Hepatic stellate cell (primary cell): ENCODE measurements at regions not wholly inside any gene's neighbourhood (a gene's known extent, or its start where the extent isn't known, plus 50 kb on each side); places are given as distances from the start of the nearest gene placed in this dataset.
A peak's percentile ranks its signal among the peaks of the same experiment; 100 is the strongest.

Source experiments
- DNase-seq: peaks from one replicate; pipeline ENCODE4 v3.0.0; 2011; ENCODE audit warnings: low spot score

DNA sequence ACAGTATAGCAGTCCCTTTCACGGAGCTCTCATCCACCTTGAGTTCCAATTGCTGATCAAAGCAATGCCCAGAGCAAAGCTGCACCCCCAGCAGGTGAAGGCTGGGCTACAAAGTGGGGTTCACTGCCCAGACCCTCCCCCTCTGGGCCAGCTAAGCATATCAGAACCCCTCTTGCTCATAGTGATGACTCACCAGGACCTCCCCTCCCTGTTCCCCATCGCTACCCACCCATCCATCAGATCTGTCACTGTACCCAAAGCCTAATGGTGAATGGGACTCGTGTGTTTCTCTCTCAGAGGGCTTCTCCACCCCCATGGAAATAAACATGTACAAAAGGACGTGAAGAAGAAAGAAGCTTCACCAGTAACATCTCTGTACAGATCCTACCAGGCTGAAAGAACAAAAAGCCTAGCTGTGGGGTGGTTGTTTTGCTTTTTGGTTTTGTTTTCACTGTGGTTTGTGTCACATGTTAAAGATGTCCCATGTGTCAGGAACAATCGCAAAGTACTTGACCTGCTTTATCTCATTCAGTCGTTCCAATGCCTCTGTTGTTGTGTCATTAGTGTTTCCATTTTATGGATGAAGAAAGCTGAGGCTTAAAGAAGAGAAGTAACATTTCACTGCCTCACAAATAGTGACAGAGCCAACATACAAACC is 518.5 kb downstream of the CD83 start:
- no peak for DNase-seq

DNA sequence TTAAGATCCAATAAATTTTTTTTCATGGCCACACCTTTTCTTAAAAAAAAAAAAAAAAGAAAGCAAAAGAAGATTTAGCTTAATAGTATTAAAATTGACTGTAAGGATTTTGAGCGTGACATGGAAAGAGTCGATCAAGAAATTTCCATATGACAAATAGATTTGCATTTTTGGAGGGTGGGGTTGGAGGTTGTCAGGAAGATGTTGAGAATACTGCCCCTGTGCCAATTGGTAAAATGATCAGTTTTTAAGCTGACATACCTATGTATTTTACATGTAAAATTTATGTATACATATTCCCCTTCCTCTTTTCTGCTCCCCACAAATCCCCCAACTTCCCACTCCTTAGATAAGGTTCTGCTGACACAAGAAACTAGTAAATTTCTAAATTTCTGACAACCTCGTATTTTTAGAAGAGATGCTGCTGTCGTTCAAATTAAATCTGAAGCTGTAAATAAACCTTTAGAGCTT is 520.9 kb downstream of the CD83 start:
- DNase-seq, result no peak

GRCh38 chr6:14638906-14639761 is 521.6 kb downstream of the CD83 start:
- peak; percentile 40 for DNase-seq

DNA sequence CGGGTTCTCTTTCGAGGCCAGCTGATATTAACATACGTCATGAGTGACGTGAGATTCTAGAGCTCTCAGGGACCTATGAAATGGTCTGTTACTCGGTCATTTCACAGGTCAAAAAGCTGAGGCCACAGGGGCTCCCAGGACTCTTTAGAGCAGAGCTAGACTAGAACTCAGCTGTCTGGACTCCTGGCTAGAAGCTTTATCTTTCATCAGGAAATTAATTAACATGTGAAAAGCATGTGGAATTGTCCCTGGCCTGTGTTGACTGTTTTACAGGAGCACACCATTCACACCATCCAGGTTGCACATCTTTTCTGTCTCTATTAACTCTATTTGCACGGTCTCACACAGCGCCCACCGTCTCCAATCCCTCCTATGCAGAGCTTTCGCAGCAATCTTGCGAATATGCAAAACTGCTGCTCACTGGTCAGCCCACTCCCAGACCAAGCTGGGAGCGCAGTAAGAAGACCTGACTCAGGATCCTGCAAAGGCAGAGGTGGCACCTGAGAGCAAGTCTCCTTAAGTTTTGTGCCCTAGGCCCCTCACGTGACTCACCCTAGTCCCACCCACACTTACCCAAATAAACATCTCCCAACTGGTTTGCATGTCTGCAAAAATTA is 522.5 kb downstream of the CD83 start:
- DNase-seq, result no peak

- no peak for DNase-seq
Measured at GRCh38 chr6:14640631-14641030, 523.1 kb downstream of the CD83 start.

DNA sequence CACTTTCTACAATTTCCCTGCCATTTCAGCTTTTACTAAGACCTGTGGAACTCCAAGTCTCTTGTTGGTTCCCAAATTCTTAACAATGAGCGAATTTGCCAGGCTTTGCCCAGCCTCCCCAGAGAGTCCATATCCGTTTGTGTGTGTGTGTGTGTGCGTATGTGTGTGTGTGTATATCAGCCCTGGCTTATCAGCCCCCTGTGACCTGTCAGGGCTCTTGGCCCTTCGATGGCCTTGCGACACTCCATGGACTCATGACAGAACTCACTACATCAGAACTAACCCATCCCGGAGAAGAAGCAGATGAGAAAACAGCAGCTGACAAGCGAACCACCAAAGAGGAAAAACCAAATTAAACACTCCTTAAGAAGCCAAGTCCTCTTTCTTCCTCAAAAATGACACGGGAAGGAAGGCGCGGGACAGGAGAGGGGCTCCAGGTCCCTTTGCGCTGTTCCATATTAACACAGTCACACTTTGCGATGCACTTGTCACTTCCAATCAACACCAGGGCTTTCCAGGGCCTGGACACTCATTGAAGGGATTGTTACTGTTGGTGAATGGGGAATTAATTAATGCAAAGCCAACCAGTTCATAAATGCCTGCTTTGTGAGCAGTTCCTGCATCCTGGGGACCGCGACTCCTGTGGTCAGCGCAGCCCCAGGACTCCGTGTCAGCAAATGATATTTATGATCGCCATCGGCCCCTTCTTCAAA is 524.0 kb downstream of the CD83 start:
- DNase-seq, result no peak

- no peak for DNase-seq
Measured at GRCh38 chr6:14642136-14642505, 524.5 kb downstream of the CD83 start.

DNA sequence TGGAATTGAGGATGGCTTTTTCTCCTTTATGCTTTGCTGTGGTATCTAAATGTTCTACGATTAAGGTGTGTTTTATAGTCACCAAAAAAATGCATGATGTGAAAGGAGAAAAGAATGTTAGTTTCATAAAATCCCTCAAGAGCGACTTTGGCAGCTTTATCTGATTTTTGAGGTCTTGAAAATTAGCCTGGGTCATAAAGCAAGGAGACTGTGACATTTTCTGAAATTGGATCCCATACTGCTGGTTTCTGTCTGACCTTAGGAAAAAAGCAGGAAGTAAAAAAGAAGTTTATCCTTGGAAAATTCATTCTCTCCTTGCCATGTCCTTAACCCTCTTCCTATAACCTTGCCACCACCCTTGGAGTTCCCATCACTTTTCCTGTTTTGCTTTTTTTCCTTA is 525.3 kb downstream of the CD83 start:
- DNase-seq, result no peak

- no peak for DNase-seq
Measured at GRCh38 chr6:14644381-14644780, 526.8 kb downstream of the CD83 start.

- no peak for DNase-seq
Measured at GRCh38 chr6:14645221-14645620, 527.6 kb downstream of the CD83 start.

GRCh38 chr6:14645841-14646240 is 528.3 kb downstream of the CD83 start:
- no peak for DNase-seq

GRCh38 chr6:14646371-14646770 is 528.8 kb downstream of the CD83 start:
- DNase-seq, result no peak

- no peak for DNase-seq
Measured at GRCh38 chr6:14647357-14647756, 529.8 kb downstream of the CD83 start.

DNA sequence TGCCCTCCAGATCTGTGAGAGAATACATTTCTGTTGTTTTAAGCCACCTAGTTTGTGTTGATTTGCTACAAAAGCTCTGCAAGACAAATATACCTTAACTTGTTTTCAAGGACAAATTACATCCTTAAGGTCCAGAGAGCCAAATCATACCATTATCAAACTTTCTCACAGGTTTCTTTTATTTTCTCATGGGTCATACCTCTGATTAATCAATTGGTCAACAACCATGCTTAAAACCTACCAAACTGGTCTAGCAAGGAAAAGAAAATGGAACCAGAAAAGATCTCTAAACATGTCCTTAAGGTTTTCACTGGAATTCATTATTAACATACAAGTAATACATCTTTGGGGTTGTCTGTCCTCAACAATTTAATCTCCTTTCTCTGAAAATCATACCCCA is 535.0 kb downstream of the CD83 start:
- DNase-seq, result no peak

DNA sequence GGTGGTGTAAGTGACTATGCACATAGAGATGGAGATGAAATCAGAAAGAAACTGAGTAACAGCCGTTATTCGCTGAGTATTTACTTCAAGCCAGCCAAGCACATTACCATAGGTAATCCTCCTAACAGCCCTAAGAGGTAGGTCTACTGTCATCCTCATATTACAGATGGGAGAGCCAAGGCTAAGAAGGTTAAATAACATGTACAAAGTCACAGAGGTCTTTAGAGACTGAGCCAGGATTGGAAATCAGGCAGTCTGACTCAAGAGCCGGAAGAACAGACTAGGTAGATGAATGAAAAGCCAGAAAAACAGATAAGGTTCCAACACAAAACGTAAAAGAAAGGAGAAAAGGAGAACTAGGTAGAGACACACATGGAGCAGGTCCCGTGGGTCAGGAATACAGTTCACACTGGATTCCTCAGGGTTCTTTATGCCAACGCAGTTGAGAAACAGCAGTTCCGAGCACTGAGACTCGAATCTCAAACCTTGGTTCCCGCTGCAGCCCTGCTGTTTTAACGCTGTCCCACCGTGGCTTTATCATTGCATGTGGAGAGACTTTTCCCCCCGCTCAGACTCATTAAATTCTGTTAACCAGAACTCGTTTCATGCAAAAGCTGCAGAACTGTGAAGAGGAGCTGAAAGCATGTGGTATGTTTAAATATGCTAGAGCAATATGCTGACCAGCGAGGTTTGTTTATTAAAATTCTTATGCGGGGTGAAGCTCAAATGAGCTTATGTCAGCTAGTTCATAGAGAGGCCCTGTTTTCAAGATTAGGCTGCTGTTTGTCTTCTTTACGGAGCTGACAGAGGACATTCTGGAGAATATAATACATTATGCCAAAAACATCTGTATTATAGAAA is 537.9 kb downstream of the CD83 start:
- no peak for DNase-seq

- no peak for DNase-seq
Measured at GRCh38 chr6:14656078-14656521, 538.5 kb downstream of the CD83 start.

DNA sequence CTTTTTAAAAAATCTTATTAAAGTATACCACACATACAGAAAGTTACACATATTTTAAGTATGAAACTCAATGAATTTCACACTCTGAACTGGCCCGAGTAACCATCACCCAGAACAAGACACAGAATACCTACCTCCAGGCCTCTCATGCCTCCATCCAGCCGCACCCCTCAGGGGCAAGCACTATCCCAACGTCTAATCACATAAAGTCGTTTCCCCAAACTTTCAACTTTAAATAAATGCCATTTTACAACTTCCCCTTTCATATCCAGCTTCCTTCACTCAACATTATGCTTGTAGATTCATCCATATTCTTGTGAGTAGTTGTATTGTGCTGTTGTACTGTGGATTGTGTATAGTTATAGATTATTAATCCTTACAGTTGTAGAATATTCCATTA is 539.1 kb downstream of the CD83 start:
- no peak for DNase-seq

DNA sequence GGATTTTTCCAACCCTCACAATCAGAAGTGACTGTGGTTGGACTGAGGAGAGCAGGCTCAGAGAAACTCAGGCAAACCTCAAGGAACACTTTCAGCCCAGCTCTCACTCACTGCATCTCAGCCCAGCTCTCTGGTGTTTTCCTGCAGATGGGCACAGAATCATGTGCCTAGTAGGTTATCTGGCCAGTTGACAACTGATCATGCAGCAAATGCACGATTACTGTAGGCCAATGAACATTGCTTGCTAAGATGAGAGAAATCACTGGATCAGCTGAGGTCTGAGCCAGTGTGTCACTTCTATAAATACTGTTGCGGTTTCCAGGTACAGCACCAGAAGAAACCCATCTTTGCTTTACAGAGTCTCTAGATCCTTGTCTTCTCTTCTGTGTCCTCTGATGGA is 540.5 kb downstream of the CD83 start:
- DNase-seq, result no peak

GRCh38 chr6:14658886-14659561 is 541.5 kb downstream of the CD83 start:
- no peak for DNase-seq

DNA sequence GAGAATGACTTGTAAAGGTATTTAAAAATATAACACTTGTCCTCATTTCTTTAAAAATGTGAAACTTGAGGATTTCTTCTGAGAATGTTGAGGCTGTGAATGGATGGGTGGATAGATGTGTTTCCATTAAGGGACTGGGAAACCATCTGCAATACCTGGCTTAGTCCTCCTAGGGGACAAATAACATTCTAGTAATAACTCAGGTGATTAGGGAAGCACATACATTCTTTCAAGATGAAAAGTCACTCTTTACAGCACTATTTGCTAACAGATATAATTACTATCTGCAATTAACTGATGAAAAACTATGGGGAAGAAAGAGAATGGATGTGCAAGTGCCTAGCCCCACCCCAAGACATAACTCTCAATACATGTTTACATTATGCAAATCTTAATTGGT is 542.3 kb downstream of the CD83 start:
- DNase-seq, result no peak
